Gastroesophageal sphincter (tissue), 4 donors: ENCODE measurements at regions not wholly inside any gene's neighbourhood (a gene's known extent, or its start where the extent isn't known, plus 50 kb on each side); places are given as distances from the start of the nearest gene placed in this dataset.

Experiments
- ATAC-seq: fragments of 150-250 bp; one replicate; pipeline ENCODE4 v1.9.1; 2016; ENCODE audit warnings: mild to moderate bottlenecking, moderate library complexity
- H3K27ac ChIP-seq, 4 donors: fragments of 200-600 bp; sonication (generic) in 3 of 4; 1 replicate in 3 of 4; 2 replicates in 1 of 4; pipeline ENCODE4 v1.5.1; 2016 to 2019
- H3K27me3 ChIP-seq: fragments of 200-600 bp; sonication (generic); one replicate; pipeline ENCODE4 v1.5.1; 2019
- H3K36me3 ChIP-seq, 2 donors: fragments of 200-600 bp; sonication (generic); one replicate each; pipeline ENCODE4 v1.5.1; 2019; ENCODE audit warnings: control low read depth in 1 of 2
- H3K4me1 ChIP-seq, 3 donors: fragments of 200-600 bp; sonication (generic); 1 replicate in 2 of 3; 2 replicates in 1 of 3; pipeline ENCODE4 v1.5.1; 2016 to 2019; ENCODE audit warnings: control low read depth in 2 of 3
- H3K4me3 ChIP-seq, 2 donors: fragments of 200-600 bp; sonication (generic); one replicate each; pipeline ENCODE4 v1.5.1; 2019; ENCODE audit warnings: mild to moderate bottlenecking in 1 of 2, moderate library complexity in 1 of 2
- H3K9me3 ChIP-seq, 3 donors: fragments of 200-600 bp; sonication (generic); one replicate each; pipeline ENCODE4 v1.5.1; 2017 to 2019; ENCODE audit warnings: control low read depth in 2 of 3
- CTCF ChIP-seq, 4 experiments: fragments of 200-600 bp in 2 of 4; fragments of 450-650 bp in 2 of 4; sonication (generic) in 1 of 4; IDR thresholded peaks; one replicate each; pipeline ENCODE4 v1.5.1; 2017 to 2019; ENCODE audit warnings: antibody characterized with exemption in 4 of 4, mild to moderate bottlenecking in 2 of 4, moderate library complexity in 2 of 4
- EP300 ChIP-seq: sonication (generic); formaldehyde crosslinking; IDR thresholded peaks from one replicate; pipeline ENCODE4 v1.6.1; 2017; ENCODE audit warnings: antibody characterized with exemption, mild to moderate bottlenecking
- POLR2A ChIP-seq, 2 donors: fragments of 450-650 bp; IDR thresholded peaks; one replicate each; pipeline ENCODE4 v1.6.1; 2017; ENCODE audit warnings: antibody characterized with exemption in 2 of 2, mild to moderate bottlenecking in 2 of 2, moderate library complexity in 1 of 2
- POLR2AphosphoS5 ChIP-seq: sonication (generic); formaldehyde crosslinking; IDR thresholded peaks from one replicate; pipeline ENCODE4 v1.6.1; 2017; ENCODE audit warnings: antibody characterized with exemption
- WGBS, 2 donors: methylation state at CpG; one replicate each; pipeline ENCODE4 v1.1.5; 2018; ENCODE audit warnings: low coverage in 1 of 2; 5-methylcytosine and 5-hydroxymethylcytosine counted together

GRCh38 chr15:88707771-88708654, 69.2 kb downstream of the ISG20 start:
- Histone ChIP-seq H3K27me3 (peaks cover 21% of the 10 kb centered on the region), H3K36me3 (no peaks in the 10 kb centered on the region), H3K4me1 (peaks cover 0 to 14% (median 8%) of the 10 kb centered on the region in 3 donors), H3K4me3 (no peak overlapping the region), H3K27ac (no peak overlapping the region), H3K9me3 (no peaks in the 10 kb centered on the region)
- 47 to 74% methylated on average over 2 to 6 of the region's 8 CpGs for WGBS, 2 donors
- no peak for TF ChIP-seq POLR2AphosphoS5
- TF ChIP-seq CTCF (IDR thresholded peaks at IDR 0.05) = no peak
- TF ChIP-seq POLR2A (IDR thresholded peaks at IDR 0.05) = no peak
- TF ChIP-seq EP300 = no peak
- ATAC-seq = no peak

GRCh38 chr15:88708655-88709054, 69.8 kb downstream of the ISG20 start:
- Histone ChIP-seq H3K9me3 (no peaks in the 10 kb centered on the region), H3K4me1 (peaks cover 0 to 14% (median 8%) of the 10 kb centered on the region in 3 donors), H3K36me3 (no peaks in the 10 kb centered on the region), H3K27me3 (peaks cover 26% of the 10 kb centered on the region), H3K4me3 (no peak overlapping the region), H3K27ac (no peak overlapping the region)
- no peak for TF ChIP-seq POLR2A (IDR thresholded peaks at IDR 0.05)
- TF ChIP-seq POLR2AphosphoS5 = no peak
- no peak for TF ChIP-seq EP300
- no peak for TF ChIP-seq CTCF (IDR thresholded peaks at IDR 0.05)
- peak; percentile 14 for ATAC-seq
- WGBS, 2 donors = 40 to 80% methylated on average over 1 to 2 of the region's 8 CpGs

- H3K4me3 ChIP-seq = no peak overlapping the region
- H3K9me3 ChIP-seq = no peaks in the 10 kb centered on the region
- no peaks in the 10 kb centered on the region for H3K36me3 ChIP-seq
- H3K27me3 ChIP-seq = peaks cover 36% of the 10 kb centered on the region
- no peak overlapping the region for H3K27ac ChIP-seq
- TF ChIP-seq CTCF (IDR thresholded peaks at IDR 0.05) (no peak), POLR2A (IDR thresholded peaks at IDR 0.05) (no peak), POLR2AphosphoS5 (no peak)
- no peak for ATAC-seq
- H3K4me1 ChIP-seq = peaks cover 0 to 8% (median 8%) of the 10 kb centered on the region in 3 donors
- WGBS, 2 donors = 85 to 89% methylated on average over 2 to 4 of the region's 10 CpGs
Observed at GRCh38 chr15:88710027-88710715, 71.4 kb downstream of the ISG20 start.

- WGBS, 2 donors = 63% methylated on average over 3 of the region's 4 CpGs; no CpG with 5 or more reads in 1 of the 2 donors
- TF ChIP-seq EP300 (no peak), POLR2A (IDR thresholded peaks at IDR 0.05) (no peak), POLR2AphosphoS5 (no peak), CTCF (IDR thresholded peaks at IDR 0.05) (no peak)
- ATAC-seq = no peak
Observed at GRCh38 chr15:88711806-88712205, 73.0 kb downstream of the ISG20 start.

More at GRCh38 chr15:88711806-88712205, 73.0 kb downstream of the ISG20 start:
- H3K36me3 ChIP-seq = no peaks in the 10 kb centered on the region
- no peak overlapping the region for H3K4me3 ChIP-seq
- H3K27ac ChIP-seq = no peak overlapping the region
- no peaks in the 10 kb centered on the region for H3K9me3 ChIP-seq
- H3K4me1 ChIP-seq = peaks cover 0 to 2% (median 0%) of the 10 kb centered on the region in 3 donors
- peaks cover 41% of the 10 kb centered on the region for H3K27me3 ChIP-seq
